T-cell (primary cell): ENCODE measurements at regions not wholly inside any gene's neighbourhood (a gene's known extent, or its start where the extent isn't known, plus 50 kb on each side); places are given as distances from the start of the nearest gene placed in this dataset.

Source experiments
- ATAC-seq, 4 experiments: fragments of 200-7000 bp in 3 of 4; fragments of 150-1000 bp in 1 of 4; cut with Tn5 transposase; replicated peaks in 1 of 4; 1 replicate in 3 of 4; 2 replicates in 1 of 4; pipeline ENCODE4 v1.10.0; 2021; ENCODE audit warnings: moderate library complexity in 3 of 4, mild to moderate bottlenecking in 2 of 4, moderate number of reproducible peaks in 1 of 4
- CTCF ChIA-PET, 2 donors: fragments of 300-600 bp; sonication (Branson Sonifier 250); formaldehyde crosslinking; loops; one replicate each; lab custom pipeline; 2022; ENCODE audit warnings: antibody characterized with exemption in 2 of 2; lab: Charles Lee
- POLR2A ChIA-PET, 2 donors: fragments of 300-600 bp; sonication (Branson Sonifier 250); formaldehyde crosslinking; loops; one replicate each; lab custom pipeline; 2022; ENCODE audit warnings: antibody characterized with exemption in 2 of 2; lab: Charles Lee
- DNase-seq, 35 experiments: peaks; one replicate each; pipeline versions ENCODE4 v3.0.0 to v3.0.0-alpha.2; 2013 to 2023
- H3K27ac ChIP-seq: one replicate; pipeline ENCODE4 v1.5.1; 2013; ENCODE audit warnings: low read length
- H3K27me3 ChIP-seq, 2 experiments: replicated peaks in 1 of 2; 1 replicate in 1 of 2; 2 replicates in 1 of 2; pipeline versions ENCODE4 v1.6.1 to v1.7.0; 2013; ENCODE audit warnings: low read length in 1 of 2, mixed read lengths in 1 of 2; ENCODE audit not compliant: control insufficient read depth in 2 of 2, insufficient read depth in 2 of 2; ENCODE audit errors: extremely low read depth in 1 of 2
- H3K36me3 ChIP-seq, 2 donors: 1 replicate in 1 of 2; 2 replicates in 1 of 2; pipeline versions ENCODE4 v1.6.1 to v1.7.0; 2013; ENCODE audit warnings: low read length in 1 of 2; ENCODE audit not compliant: control insufficient read depth in 2 of 2, insufficient read depth in 1 of 2; ENCODE audit errors: extremely low read depth in 1 of 2
- H3K4me1 ChIP-seq, 2 experiments: 1 replicate in 1 of 2; 2 replicates in 1 of 2; pipeline versions ENCODE4 v1.6.1 to v1.7.0; 2013; ENCODE audit warnings: low read length in 2 of 2, mixed read lengths in 1 of 2; ENCODE audit not compliant: insufficient read depth in 2 of 2, control insufficient read depth in 1 of 2; ENCODE audit errors: extremely low read depth in 1 of 2
- H3K4me3 ChIP-seq, 2 donors: 1 replicate in 1 of 2; 2 replicates in 1 of 2; pipeline versions ENCODE4 v1.5.1 to v1.7.0; 2013; ENCODE audit warnings: mild to moderate bottlenecking in 2 of 2, low read length in 1 of 2, moderate library complexity in 1 of 2; ENCODE audit not compliant: control insufficient read depth in 1 of 2; ENCODE audit errors: extremely low read depth in 1 of 2
- H3K9me3 ChIP-seq: 2 replicates; pipeline ENCODE4 v1.7.0; 2013
- H3K27ac Mint-ChIP-seq, 2 donors: one replicate each; pipeline ENCODE4 v1.8.0; 2020 to 2021; ENCODE audit warnings: mild to moderate bottlenecking in 2 of 2, mixed read lengths in 2 of 2
- H3K27me3 Mint-ChIP-seq, 2 donors: one replicate each; pipeline ENCODE4 v1.8.0; 2021 to 2022; ENCODE audit warnings: mixed read lengths in 2 of 2
- H3K36me3 Mint-ChIP-seq: one replicate; pipeline ENCODE4 v1.8.0; 2021; ENCODE audit warnings: mixed read lengths
- H3K4me1 Mint-ChIP-seq, 3 donors: one replicate each; pipeline ENCODE4 v1.8.0; 2020 to 2022; ENCODE audit warnings: mixed read lengths in 3 of 3, mild to moderate bottlenecking in 1 of 3
- H3K4me3 Mint-ChIP-seq, 3 donors: one replicate each; pipeline ENCODE4 v1.8.0; 2020 to 2022; ENCODE audit warnings: mild to moderate bottlenecking in 3 of 3, mixed read lengths in 3 of 3, moderate library complexity in 3 of 3
- H3K9me3 Mint-ChIP-seq, 3 donors: one replicate each; pipeline ENCODE4 v1.8.0; 2020 to 2022; ENCODE audit warnings: mixed read lengths in 3 of 3
- WGBS: methylation state at CpG from one replicate; pipeline ENCODE4 v1.1.5; 2013; ENCODE audit warnings: missing lambda C conversion rate; ENCODE audit not compliant: insufficient coverage; 5-methylcytosine and 5-hydroxymethylcytosine counted together

DNA sequence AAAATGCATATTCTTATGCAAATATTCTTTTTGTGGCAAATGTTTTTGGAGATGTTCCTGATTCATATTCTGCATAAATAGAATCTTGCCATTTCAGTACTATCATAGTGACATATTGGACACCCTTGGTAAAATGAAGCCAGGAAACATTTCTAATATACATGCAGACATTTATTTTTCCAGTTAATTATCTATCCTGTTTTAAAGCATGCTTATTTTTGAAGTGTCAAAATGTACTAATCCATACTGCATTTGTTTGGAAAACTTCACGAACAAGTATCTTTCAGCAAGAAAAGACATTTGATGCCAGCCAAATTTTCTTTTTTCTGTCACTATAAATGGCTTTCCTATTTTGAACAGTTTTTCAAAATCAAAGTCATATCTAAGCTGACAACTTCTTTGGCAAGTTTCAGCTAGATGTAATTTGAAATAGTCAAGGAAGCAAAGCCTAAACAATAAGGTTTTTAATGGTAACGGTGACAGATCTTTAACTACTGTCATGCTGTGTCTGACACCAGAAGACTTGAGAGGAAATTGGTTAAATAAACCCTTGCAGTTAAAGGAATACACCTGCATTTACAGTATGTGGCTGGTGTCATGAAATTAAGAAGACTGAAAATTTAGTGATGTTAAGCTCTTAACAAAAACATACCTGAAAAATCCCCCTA is 284.3 kb downstream of the TLE1 start:
- no peak overlapping the region for H3K27ac Mint-ChIP-seq
- 94% methylated on average over 2 of the region's 2 CpGs for WGBS
- DNase-seq (no peak), ATAC-seq (no peak)
- peaks cover 3% of the 10 kb centered on the region in 3 donors for H3K9me3 Mint-ChIP-seq
- no peaks in the 10 kb centered on the region for H3K4me1 Mint-ChIP-seq
- CTCF ChIA-PET, result no interaction called here
- no peaks in the 10 kb centered on the region for H3K27me3 ChIP-seq
- H3K9me3 ChIP-seq, result no peaks in the 10 kb centered on the region
- H3K36me3 ChIP-seq, result no peaks in the 10 kb centered on the region
- no peaks in the 10 kb centered on the region for H3K4me1 ChIP-seq
- POLR2A ChIA-PET, result no interaction called here
- no peak overlapping the region for H3K27ac ChIP-seq
- H3K36me3 Mint-ChIP-seq, result no peaks in the 10 kb centered on the region
- no peak overlapping the region for H3K4me3 Mint-ChIP-seq
- H3K27me3 Mint-ChIP-seq, result peaks cover 0 to 4% of the 10 kb centered on the region in 2 donors
- H3K4me3 ChIP-seq, result no peak overlapping the region

DNA sequence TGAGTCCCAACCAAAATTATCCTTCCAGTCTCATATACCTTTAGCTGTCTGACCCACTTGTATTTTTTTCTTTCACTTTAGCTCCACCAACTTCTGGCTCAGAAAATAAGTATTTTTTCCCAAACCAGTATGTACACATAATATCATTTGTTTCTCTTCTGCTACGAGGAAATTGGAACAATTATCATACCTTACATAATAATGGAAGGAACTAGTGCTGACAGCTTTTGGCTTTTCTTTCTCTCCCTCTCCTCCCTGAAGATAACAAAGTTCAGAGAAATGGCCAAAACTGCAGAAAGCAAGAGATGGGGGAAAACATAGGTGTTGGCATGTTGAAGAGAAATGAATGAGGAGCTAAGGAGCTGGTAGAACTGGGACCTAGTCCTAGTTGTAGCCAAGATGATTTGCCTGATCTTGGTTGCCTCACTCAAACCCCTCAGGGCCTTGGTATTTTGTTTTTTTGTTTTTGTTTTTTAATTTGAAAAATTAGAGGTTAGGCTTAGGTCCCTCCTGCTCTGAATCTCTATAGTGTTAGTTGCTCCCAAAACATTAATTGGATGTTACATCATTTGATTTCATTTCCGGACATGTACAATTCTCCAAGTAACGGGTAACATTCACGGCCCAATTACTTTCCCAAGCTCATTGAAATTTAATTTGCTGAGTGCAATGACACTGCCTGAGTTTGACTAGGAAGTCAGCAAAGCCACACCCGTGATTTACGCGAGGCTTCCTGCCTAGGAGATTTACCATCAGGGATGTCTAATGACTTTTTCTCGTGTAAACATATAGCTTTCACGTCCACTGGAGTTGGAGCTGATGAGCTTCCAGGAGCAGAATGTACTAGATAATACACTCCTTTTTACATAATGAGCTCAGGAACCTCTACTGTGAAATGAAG is 291.6 kb downstream of the TLE1 start:
- Histone ChIP-seq H3K9me3 (no peaks in the 10 kb centered on the region), H3K4me3 (no peak overlapping the region), H3K27me3 (no peaks in the 10 kb centered on the region), H3K36me3 (no peaks in the 10 kb centered on the region), H3K4me1 (no peaks in the 10 kb centered on the region), H3K27ac (no peak overlapping the region)
- peaks cover 3 to 27% (median 14%) of the 10 kb centered on the region in 3 donors for H3K9me3 Mint-ChIP-seq
- H3K27me3 Mint-ChIP-seq, result no peaks in the 10 kb centered on the region
- no peaks in the 10 kb centered on the region for H3K36me3 Mint-ChIP-seq
- no peak for DNase-seq
- no peaks in the 10 kb centered on the region for H3K4me1 Mint-ChIP-seq
- no peak overlapping the region for H3K27ac Mint-ChIP-seq
- CTCF ChIA-PET, result no interaction called here
- no peak for ATAC-seq
- no peak overlapping the region for H3K4me3 Mint-ChIP-seq
- 93% methylated on average over 6 of the region's 9 CpGs for WGBS
- POLR2A ChIA-PET, result no interaction called here

DNA sequence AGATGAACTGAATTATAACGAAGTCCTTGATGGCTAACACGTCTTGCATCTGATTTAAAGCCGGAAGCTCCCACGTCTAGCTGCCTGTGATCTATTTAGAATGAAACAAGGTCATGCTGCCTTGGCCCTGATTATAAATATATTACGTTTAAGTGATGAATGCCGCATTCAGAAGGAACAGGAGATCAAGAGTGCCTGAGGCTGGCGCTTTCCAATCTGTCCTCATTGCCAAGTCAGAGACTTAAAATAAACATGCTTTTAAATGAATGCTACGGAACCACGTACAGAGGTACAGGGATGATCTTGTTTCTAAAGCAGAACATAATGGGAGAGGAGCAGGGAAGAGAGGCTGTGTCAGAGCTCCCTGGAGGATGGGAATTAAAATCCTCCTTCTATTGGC is 292.8 kb downstream of the TLE1 start:
- POLR2A ChIA-PET, result no interaction called here
- Histone ChIP-seq H3K4me3 (no peak overlapping the region), H3K36me3 (no peaks in the 10 kb centered on the region), H3K27me3 (no peaks in the 10 kb centered on the region), H3K27ac (no peak overlapping the region), H3K9me3 (no peaks in the 10 kb centered on the region), H3K4me1 (no peaks in the 10 kb centered on the region)
- peaks cover 0 to 28% (median 14%) of the 10 kb centered on the region in 3 donors for H3K9me3 Mint-ChIP-seq
- ATAC-seq (no peak), DNase-seq (no peak)
- 90% methylated on average over 6 of the region's 9 CpGs for WGBS
- no peaks in the 10 kb centered on the region for H3K4me1 Mint-ChIP-seq
- no peaks in the 10 kb centered on the region for H3K27me3 Mint-ChIP-seq
- no peak overlapping the region for H3K27ac Mint-ChIP-seq
- H3K4me3 Mint-ChIP-seq, result no peak overlapping the region
- no peaks in the 10 kb centered on the region for H3K36me3 Mint-ChIP-seq
- CTCF ChIA-PET, result no interaction called here

DNA sequence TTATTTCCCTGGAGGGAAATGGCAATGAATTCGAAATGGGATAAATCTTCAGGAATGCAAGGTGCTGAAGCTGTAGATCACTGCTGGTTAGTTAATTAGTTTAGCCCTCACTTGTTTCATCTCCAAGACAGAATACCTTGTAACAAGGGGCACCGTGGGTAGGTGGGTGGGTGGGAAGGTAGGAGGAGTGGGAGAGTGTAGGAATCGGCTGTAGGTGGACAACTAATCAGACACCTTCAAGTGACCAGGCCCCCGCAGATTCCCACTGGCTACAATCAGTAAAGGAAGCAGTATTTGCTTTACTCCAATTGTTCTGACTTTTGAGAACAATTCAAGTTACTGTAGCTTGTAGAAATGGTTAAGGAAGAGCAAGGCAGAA is 293.7 kb downstream of the TLE1 start:
- Histone ChIP-seq H3K27me3 (no peaks in the 10 kb centered on the region), H3K9me3 (no peaks in the 10 kb centered on the region), H3K36me3 (no peaks in the 10 kb centered on the region), H3K4me3 (no peak overlapping the region), H3K4me1 (no peaks in the 10 kb centered on the region), H3K27ac (no peak overlapping the region)
- Mint-ChIP-seq H3K27me3 (no peaks in the 10 kb centered on the region), H3K27ac (no peak overlapping the region), H3K36me3 (no peaks in the 10 kb centered on the region), H3K9me3 (peaks cover 0 to 28% (median 11%) of the 10 kb centered on the region in 3 donors), H3K4me1 (no peaks in the 10 kb centered on the region), H3K4me3 (no peak overlapping the region)
- DNase-seq (no peak), ATAC-seq (no peak)
- ChIA-PET CTCF (no interaction called here), POLR2A (no interaction called here)
- no CpG with 5 or more reads among the region's 4 CpGs for WGBS

DNA sequence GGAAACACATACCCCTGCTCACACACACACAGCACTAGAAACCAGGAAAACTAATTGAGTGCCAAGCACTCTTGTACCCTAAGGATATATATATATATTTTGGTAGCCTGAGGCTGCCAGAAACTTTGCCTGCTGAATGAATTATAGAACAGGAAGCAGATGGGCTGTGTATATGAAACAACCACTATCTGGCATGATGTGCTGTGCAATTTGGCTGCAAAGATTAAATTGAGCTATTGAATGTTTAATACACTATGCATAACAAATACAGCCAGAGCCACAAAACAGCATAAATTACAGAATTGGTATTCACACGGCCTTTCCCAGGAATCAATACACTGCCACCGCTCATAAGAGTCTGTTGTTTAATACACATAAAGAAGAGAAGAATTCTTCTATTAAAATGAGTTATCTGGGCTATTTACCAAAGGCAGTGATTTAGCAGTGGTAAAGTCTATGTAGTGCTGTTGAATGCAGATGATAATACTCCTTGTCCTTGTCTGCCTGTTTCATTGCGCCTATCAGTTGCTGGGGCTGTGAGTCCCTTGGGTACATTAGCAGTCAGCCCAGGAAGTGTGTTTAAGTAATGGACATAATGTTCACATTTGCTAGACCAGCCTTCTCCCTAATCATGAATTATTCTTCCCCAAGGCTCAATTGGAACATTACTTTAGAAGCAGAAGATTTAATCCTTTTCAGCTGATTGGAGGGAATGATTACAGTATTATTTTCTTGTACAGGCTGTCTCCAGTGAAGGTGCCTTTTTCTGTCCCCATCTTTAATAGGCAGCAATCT is 294.3 kb downstream of the TLE1 start:
- no peaks in the 10 kb centered on the region for H3K36me3 Mint-ChIP-seq
- no peak overlapping the region for H3K4me3 Mint-ChIP-seq
- no peaks in the 10 kb centered on the region for H3K36me3 ChIP-seq
- H3K9me3 Mint-ChIP-seq, result peaks cover 0 to 28% (median 11%) of the 10 kb centered on the region in 3 donors
- CTCF ChIA-PET, result no interaction called here
- DNase-seq, result no peak
- H3K4me1 Mint-ChIP-seq, result no peaks in the 10 kb centered on the region
- no peak overlapping the region for H3K4me3 ChIP-seq
- no peak for ATAC-seq
- no peaks in the 10 kb centered on the region for H3K9me3 ChIP-seq
- WGBS, result no CpG with 5 or more reads among the region's 3 CpGs
- H3K27me3 Mint-ChIP-seq, result no peaks in the 10 kb centered on the region
- no peak overlapping the region for H3K27ac ChIP-seq
- H3K27ac Mint-ChIP-seq, result no peak overlapping the region
- H3K27me3 ChIP-seq, result no peaks in the 10 kb centered on the region
- no peaks in the 10 kb centered on the region for H3K4me1 ChIP-seq
- POLR2A ChIA-PET, result no interaction called here

DNA sequence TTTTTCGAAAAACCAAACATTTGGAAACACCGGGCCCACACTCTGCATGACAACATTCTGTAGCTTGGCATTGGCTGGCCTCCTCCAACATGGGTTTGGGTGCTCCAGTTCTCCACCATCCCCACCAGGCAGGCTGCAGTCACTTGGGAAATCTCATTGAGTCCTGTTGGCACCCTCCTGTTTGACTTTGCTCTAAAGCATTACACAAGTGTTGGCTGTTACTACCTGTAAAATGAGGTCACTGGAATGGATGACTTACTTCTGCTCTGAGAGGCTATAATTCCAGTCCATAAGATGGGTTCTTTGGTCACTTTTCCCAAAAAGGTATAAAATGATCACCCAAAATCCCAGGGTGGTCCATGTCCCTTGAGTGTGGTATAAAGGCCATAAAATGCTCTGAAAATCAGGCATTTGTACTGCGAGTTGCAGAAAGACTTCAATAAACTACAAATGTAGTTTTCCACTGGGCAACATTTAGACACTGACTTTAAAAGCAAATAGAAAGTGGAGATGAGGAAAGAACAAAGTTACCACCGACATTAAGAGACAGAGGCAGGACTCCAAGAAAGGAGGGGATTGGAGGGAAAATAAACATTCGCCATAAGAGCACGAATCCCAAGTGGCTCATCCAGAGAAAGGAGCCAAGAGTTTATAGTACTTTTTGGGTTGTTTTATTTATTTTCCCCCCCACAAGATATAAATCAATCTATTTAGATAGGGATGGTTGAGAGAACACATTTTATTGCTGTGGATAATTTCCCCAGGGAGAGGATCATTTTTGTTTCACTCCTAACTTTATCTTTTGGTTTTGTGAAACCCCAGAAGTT is 295.1 kb downstream of the TLE1 start:
- Histone ChIP-seq H3K4me1 (no peaks in the 10 kb centered on the region), H3K27ac (no peak overlapping the region), H3K9me3 (no peaks in the 10 kb centered on the region), H3K36me3 (no peaks in the 10 kb centered on the region), H3K27me3 (no peaks in the 10 kb centered on the region), H3K4me3 (no peak overlapping the region)
- ATAC-seq (no peak), DNase-seq (no peak)
- 83% methylated on average over 2 of the region's 6 CpGs for WGBS
- Mint-ChIP-seq H3K4me3 (no peak overlapping the region), H3K4me1 (no peaks in the 10 kb centered on the region), H3K36me3 (no peaks in the 10 kb centered on the region), H3K27me3 (peaks cover 0 to 4% of the 10 kb centered on the region in 2 donors), H3K27ac (no peak overlapping the region), H3K9me3 (peaks cover 0 to 25% (median 7%) of the 10 kb centered on the region in 3 donors)
- ChIA-PET POLR2A (no interaction called here), CTCF (no interaction called here)
